ENCODE measurements at regions not wholly inside any gene's neighbourhood (a gene's known extent, or its start where the extent isn't known, plus 50 kb on each side); places are given as distances from the start of the nearest gene placed in this dataset.
"Not testable (repeated sequence)": the region's sequence is repeated elsewhere in the genome, so short reads cannot be mapped to it uniquely, and the experiment has no call there.

DNA sequence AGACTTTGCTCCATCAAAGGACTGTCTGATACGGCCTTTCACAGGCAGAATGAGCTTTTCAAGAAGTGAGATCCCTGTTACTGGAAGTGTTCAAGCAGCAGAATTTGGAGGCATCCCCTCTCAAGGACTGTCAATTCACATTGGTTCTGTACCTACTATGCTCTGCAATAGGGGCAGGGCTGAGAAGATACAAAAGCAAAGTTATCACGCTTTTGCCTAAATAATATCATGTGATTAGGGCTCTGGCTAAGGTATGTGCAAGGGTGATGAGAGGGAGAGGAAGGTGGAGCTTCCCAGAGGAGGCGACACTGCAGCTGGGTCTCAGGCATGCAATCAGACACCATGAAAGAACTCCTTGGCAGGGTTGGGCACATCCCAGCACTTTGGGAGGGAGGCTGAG, 80.2 kb upstream of the PIM1 start:
- peaks cover 28% of the 10 kb centered on the region for H3K4me1 ChIP-seq (ENCODE audit: insufficient read depth, low read length, severe bottlenecking)
- no peak for TF ChIP-seq EZH2 (IDR thresholded peaks at IDR 0.05; ENCODE audit: borderline replicate concordance, low read length)
- H3K9ac ChIP-seq (ENCODE audit: low read length), result no peak overlapping the region
- H3K79me2 ChIP-seq (ENCODE audit: insufficient read depth, low read length), result no peaks in the 10 kb centered on the region
- no peak overlapping the region for H2AFZ ChIP-seq (ENCODE audit: low read length)
- H3K4me2 ChIP-seq (ENCODE audit: low read length), result no peak overlapping the region
- no peaks in the 10 kb centered on the region for H3K9me2 ChIP-seq (ENCODE audit: low read depth, low read length)
- peak overlapping the region; percentile 27 for H3K27ac ChIP-seq (ENCODE audit: low read depth, low read length, poor library complexity, severe bottlenecking)
- H3K27me3 ChIP-seq (ENCODE audit: insufficient read depth, low read length), result no peaks in the 10 kb centered on the region
- no peaks in the 10 kb centered on the region for H4K20me1 ChIP-seq (ENCODE audit: insufficient read depth, low read length)
- H3K9me3 ChIP-seq (ENCODE audit: low read length), result no peaks in the 10 kb centered on the region
- H3K36me3 ChIP-seq (ENCODE audit: insufficient read depth, low read length), result no peaks in the 10 kb centered on the region
- H3K4me3 ChIP-seq (ENCODE audit: low read depth, low read length, poor library complexity, severe bottlenecking), result no peak overlapping the region
- H3F3A ChIP-seq (ENCODE audit: insufficient read depth, low read length), result no peaks in the 10 kb centered on the region

DNA sequence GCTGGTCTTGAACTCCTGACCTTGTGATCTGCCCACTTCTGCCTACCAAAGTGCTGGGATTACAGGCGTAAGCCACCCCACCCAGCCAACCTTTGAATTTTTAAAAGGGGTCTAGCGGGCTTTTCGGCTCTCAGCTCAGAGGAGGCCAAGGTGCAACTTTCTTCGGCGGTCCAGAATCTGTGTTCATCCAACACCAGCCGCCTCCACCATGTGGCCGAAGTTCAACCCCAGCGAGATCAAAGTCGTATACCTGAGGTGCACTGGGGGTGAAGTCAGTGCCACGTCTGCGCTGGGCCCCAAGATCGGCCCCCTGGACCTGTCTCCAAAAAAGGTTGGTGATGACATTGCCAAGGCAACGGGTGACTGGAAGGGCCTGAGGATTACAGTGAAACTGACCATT, 78.8 kb upstream of the PIM1 start:
- not testable (repeated sequence) for H3F3A ChIP-seq (ENCODE audit: insufficient read depth, low read length); H3K27ac ChIP-seq (ENCODE audit: low read depth, low read length, poor library complexity, severe bottlenecking); H3K79me2 ChIP-seq (ENCODE audit: insufficient read depth, low read length); H3K9me3 ChIP-seq (ENCODE audit: low read length); H3K9me2 ChIP-seq (ENCODE audit: low read depth, low read length); H3K27me3 ChIP-seq (ENCODE audit: insufficient read depth, low read length); H3K4me3 ChIP-seq (ENCODE audit: low read depth, low read length, poor library complexity, severe bottlenecking); H3K4me2 ChIP-seq (ENCODE audit: low read length); H3K9ac ChIP-seq (ENCODE audit: low read length); H3K36me3 ChIP-seq (ENCODE audit: insufficient read depth, low read length); H2AFZ ChIP-seq (ENCODE audit: low read length); H4K20me1 ChIP-seq (ENCODE audit: insufficient read depth, low read length)
- peaks cover 35% of the 10 kb centered on the region for H3K4me1 ChIP-seq (ENCODE audit: insufficient read depth, low read length, severe bottlenecking)

DNA sequence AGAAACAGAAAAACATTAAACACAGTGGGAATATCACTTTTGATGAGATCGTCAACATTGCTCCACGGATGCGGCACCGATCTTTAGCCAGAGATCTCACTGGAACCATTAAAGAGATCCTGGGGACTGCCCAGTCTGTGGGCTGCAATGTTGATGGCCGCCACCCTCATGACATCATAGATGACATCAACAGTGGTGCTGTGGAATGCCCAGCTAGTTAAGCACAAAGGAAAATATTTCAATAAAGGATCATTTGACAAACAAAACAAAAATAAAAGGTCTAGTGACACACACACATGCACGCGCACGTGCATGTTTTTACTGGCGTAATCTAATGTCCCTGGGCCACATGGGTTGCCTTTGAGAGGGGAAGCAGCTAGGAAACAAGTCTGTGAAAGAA, 78.4 kb upstream of the PIM1 start:
- H3F3A ChIP-seq (ENCODE audit: insufficient read depth, low read length); H2AFZ ChIP-seq (ENCODE audit: low read length); H3K79me2 ChIP-seq (ENCODE audit: insufficient read depth, low read length); H4K20me1 ChIP-seq (ENCODE audit: insufficient read depth, low read length); H3K9ac ChIP-seq (ENCODE audit: low read length); H3K4me3 ChIP-seq (ENCODE audit: low read depth, low read length, poor library complexity, severe bottlenecking); H3K27me3 ChIP-seq (ENCODE audit: insufficient read depth, low read length); H3K9me3 ChIP-seq (ENCODE audit: low read length); H3K36me3 ChIP-seq (ENCODE audit: insufficient read depth, low read length); H3K4me2 ChIP-seq (ENCODE audit: low read length); H3K27ac ChIP-seq (ENCODE audit: low read depth, low read length, poor library complexity, severe bottlenecking); H3K9me2 ChIP-seq (ENCODE audit: low read depth, low read length): not testable (repeated sequence)
- peaks cover 35% of the 10 kb centered on the region for H3K4me1 ChIP-seq (ENCODE audit: insufficient read depth, low read length, severe bottlenecking)

DNA sequence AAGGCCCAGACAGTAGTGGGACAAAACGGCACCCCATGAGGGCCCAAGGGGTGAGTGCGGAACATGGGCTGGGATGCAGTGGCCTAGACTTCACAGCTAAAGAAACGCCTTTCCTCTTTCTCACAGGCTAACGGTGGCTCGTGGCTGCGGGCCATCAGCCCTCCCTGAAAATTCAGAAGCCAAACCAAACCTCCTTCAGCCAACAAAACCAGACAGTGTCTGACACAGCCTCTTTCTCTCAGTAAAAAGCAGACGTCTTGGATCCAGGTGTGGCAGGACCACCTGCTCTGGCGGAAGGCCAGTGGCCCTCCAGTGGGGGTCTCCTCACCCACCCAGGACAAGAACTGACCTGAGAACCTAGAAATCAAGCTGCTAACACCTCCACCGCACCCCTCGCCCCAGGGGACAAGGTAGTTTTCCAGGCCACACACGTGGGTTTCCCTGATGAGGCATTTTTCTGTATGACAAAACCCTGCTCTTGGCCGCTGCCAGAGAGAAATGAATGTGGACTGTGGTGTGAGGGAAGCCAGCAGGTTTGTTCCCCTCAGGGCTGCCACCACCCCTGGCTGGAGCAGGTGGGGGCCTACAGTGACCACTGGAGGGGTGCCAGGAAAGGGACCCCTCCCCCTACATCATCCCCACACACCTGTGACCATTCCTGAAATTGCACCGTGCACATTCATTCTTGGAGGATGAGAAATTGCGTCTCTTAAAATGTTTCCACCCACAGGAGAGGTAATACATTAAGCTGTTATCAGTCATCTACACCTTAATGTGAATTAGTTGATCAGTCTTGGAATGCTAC, 76.8 kb upstream of the PIM1 start:
- Histone ChIP-seq H3K4me2 (ENCODE audit: low read length) (peak overlapping the region; percentile 17; the same call in 1 of the 2 replicates), H3K9ac (ENCODE audit: low read length) (peak overlapping the region; percentile 10; the same call in 1 of the 2 replicates), H3K27me3 (ENCODE audit: insufficient read depth, low read length) (no peaks in the 10 kb centered on the region), H3K9me3 (ENCODE audit: low read length) (no peaks in the 10 kb centered on the region), H3F3A (ENCODE audit: insufficient read depth, low read length) (no peaks in the 10 kb centered on the region), H3K36me3 (ENCODE audit: insufficient read depth, low read length) (no peaks in the 10 kb centered on the region), H3K4me1 (ENCODE audit: insufficient read depth, low read length, severe bottlenecking) (peaks cover 35% of the 10 kb centered on the region), H3K4me3 (ENCODE audit: low read depth, low read length, poor library complexity, severe bottlenecking) (no peak overlapping the region), H3K27ac (ENCODE audit: low read depth, low read length, poor library complexity, severe bottlenecking) (peak overlapping the region; percentile 86), H3K79me2 (ENCODE audit: insufficient read depth, low read length) (no peaks in the 10 kb centered on the region), H4K20me1 (ENCODE audit: insufficient read depth, low read length) (no peaks in the 10 kb centered on the region), H3K9me2 (ENCODE audit: low read depth, low read length) (no peaks in the 10 kb centered on the region), H2AFZ (ENCODE audit: low read length) (no peak overlapping the region)
- TF ChIP-seq, protein P1, sequence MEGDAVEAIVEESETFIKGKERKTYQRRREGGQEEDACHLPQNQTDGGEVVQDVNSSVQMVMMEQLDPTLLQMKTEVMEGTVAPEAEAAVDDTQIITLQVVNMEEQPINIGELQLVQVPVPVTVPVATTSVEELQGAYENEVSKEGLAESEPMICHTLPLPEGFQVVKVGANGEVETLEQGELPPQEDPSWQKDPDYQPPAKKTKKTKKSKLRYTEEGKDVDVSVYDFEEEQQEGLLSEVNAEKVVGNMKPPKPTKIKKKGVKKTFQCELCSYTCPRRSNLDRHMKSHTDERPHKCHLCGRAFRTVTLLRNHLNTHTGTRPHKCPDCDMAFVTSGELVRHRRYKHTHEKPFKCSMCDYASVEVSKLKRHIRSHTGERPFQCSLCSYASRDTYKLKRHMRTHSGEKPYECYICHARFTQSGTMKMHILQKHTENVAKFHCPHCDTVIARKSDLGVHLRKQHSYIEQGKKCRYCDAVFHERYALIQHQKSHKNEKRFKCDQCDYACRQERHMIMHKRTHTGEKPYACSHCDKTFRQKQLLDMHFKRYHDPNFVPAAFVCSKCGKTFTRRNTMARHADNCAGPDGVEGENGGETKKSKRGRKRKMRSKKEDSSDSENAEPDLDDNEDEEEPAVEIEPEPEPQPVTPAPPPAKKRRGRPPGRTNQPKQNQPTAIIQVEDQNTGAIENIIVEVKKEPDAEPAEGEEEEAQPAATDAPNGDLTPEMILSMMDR (IDR thresholded peaks at IDR 0.05; ENCODE audit: low read length), result no peak
- TF ChIP-seq EZH2 (IDR thresholded peaks at IDR 0.05; ENCODE audit: borderline replicate concordance, low read length), result no peak
